GM12873 (cell line): ENCODE measurements at regions not wholly inside any gene's neighbourhood (a gene's known extent, or its start where the extent isn't known, plus 50 kb on each side); places are given as distances from the start of the nearest gene placed in this dataset.

ENCODE experiments used
- CTCF ChIP-seq: IDR thresholded peaks from 2 replicates; pipeline ENCODE4 v1.5.1; 2012; ENCODE audit warnings: low read depth, mild to moderate bottlenecking, moderate library complexity, low read length, control low read depth; ENCODE audit not compliant: insufficient read depth; ENCODE audit errors: missing control alignments

DNA sequence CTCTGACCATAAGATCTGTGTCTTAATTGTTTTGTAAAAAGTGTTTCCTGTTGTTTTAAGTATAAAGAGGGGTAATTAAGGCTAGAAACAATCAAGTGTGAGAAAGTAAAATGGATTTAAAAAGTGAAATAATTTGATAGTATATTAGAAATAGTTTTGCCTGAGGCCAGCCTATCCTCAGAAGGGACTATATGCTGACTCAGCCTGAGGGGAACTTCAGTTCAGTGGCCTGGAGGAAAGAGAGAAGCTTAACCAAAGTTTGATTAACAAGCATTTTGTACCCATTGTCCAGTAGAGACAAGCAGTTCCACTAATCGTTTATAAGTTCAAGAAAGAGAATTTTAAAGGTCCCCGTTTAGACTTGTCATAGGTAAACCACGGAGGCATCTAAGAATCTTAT lies 1793.2 kb upstream of the PRR20A start:
- no peak for TF ChIP-seq CTCF

DNA sequence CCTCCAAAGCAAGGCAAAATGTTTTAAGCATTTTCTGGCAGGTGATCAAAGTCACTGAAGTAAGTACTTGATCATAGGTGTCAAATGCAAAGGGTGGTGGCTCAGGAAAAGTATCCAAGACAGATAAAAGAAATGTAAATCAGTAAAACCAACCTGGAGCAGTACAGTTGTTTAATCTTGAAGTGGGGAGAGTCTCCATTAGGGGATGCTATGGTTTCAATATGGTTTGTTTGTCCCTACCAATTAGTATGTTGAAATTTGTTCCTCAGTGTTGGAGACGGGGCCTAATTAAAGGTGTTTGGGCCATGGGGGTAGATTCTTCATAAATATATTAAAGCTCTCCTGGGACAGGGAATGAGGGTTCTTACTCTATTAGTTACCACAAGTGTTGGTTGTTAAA lies 1781.7 kb upstream of the PRR20A start:
- no peak for TF ChIP-seq CTCF

- no peak for TF ChIP-seq CTCF
Observed at GRCh38 chr13:55361141-55361540, 1779.6 kb upstream of the PRR20A start.

DNA sequence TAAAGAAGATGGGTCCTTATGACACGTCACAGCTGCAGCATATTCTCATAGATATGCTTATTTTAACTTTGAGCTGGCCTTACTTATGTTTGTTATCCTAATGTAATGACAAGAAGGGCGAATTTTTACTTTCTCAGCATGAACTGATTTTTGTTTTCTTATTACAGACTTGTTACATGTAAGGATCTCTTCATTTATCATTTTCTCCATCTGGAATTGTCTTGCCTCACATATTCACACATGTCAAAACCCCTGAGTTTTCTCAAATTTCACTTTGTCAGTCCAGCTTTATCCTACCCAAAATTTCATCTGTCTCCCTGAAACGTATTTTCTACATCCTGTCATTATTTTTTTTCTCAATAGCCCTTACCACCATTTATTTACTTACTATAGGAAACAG lies 1774.0 kb upstream of the PRR20A start:
- no peak for TF ChIP-seq CTCF

GRCh38 chr13:55394470-55394869 lies 1746.2 kb upstream of the PRR20A start:
- no peak for TF ChIP-seq CTCF

DNA sequence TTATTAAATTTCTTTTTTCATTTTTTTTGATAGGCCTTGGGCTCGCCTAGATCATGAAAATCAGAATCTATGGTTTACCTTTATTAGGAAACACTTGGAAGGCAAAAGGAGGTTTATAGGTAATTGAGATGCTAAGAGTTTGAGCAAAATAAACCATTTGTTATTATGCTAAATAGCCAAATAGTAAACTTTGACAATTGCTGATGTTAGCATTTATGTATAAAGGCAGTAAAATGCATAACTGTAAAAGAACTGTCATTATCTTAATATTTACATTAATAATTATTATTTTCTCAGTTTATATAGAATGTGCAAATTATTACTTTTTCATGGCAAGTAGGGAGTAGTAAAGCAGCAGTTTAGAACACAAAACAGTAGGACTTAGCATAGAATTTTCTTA lies 1737.8 kb upstream of the PRR20A start:
- no peak for TF ChIP-seq CTCF

DNA sequence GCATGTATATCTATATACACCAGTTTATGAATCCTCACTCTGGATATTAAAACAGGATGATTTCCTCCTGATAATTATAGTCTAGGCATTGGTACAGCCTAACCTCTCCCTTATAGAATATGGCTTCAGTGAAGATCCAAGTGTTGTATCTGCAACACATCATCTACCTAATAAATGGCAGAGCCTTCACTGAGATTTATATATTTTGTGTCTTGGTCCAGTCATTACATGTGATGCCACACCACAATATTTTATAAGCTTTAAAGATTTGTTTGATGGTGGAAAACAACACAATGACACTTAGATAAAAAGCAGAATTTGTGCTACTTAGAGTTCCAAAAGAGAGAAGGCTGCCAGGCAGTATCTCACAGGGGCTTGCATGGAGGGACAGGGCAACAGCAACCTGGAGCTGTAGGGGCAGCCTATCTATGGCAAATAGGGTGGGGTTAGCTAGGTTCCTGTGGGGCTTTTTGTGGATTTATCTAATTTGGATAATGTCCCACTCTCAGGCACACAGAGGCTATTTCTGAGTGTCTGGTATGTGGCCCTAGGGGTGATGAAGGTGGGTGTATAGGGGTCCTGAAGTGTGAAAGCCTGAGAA lies 1736.7 kb upstream of the PRR20A start:
- no peak for TF ChIP-seq CTCF
